Small intestine (tissue), 7 donors: ENCODE measurements at regions not wholly inside any gene's neighbourhood (a gene's known extent, or its start where the extent isn't known, plus 50 kb on each side); places are given as distances from the start of the nearest gene placed in this dataset.

Experiments
- DNase-seq, 2 donors: peaks; one replicate each; pipeline versions ENCODE4 v3.0.0 to v3.0.0-alpha.2; 2013
- FAIRE-seq: peaks from 2 replicates; lab custom pipeline; 2012; peaks lifted over from hg19 to GRCh38; lab: Jason Lieb, UNC
- H3K27ac ChIP-seq, 3 donors: one replicate each; pipeline ENCODE4 v1.5.1; 2013; ENCODE audit warnings: low read length in 2 of 3, mild to moderate bottlenecking in 2 of 3, control low read depth in 1 of 3, inconsistent platforms in 1 of 3, low read depth in 1 of 3, moderate library complexity in 1 of 3
- H3K27me3 ChIP-seq, 3 donors: one replicate each; pipeline ENCODE4 v1.6.1; 2013; ENCODE audit warnings: low read length in 3 of 3, inconsistent platforms in 1 of 3; ENCODE audit not compliant: control insufficient read depth in 3 of 3, insufficient read depth in 3 of 3
- H3K36me3 ChIP-seq, 3 donors: one replicate each; pipeline ENCODE4 v1.6.1; 2013; ENCODE audit warnings: low read length in 3 of 3, inconsistent platforms in 1 of 3, low read depth in 1 of 3, mild to moderate bottlenecking in 1 of 3, moderate library complexity in 1 of 3; ENCODE audit not compliant: control insufficient read depth in 3 of 3, insufficient read depth in 2 of 3
- H3K4me1 ChIP-seq, 3 donors: one replicate each; pipeline ENCODE4 v1.6.1; 2013; ENCODE audit warnings: low read length in 2 of 3, inconsistent platforms in 1 of 3, low read depth in 1 of 3, mild to moderate bottlenecking in 1 of 3, moderate library complexity in 1 of 3; ENCODE audit not compliant: control insufficient read depth in 3 of 3, insufficient read depth in 2 of 3
- H3K4me3 ChIP-seq, 3 donors: one replicate each; pipeline ENCODE4 v1.5.1; 2013; ENCODE audit warnings: low read length in 3 of 3, control low read depth in 1 of 3, inconsistent platforms in 1 of 3, low read depth in 1 of 3, mild to moderate bottlenecking in 1 of 3, moderate library complexity in 1 of 3
- H3K9me3 ChIP-seq, 2 donors: one replicate each; pipeline ENCODE4 v1.6.1; 2013; ENCODE audit warnings: low read depth in 1 of 2, low read length in 1 of 2; ENCODE audit not compliant: control insufficient read depth in 2 of 2, insufficient read depth in 1 of 2
- WGBS, 3 donors: extraction: QIAGEN DNeasy Blood & Tissue Kit; methylation state at CpG; one replicate each; pipeline ENCODE4 v1.1.7; 2013; 5-methylcytosine and 5-hydroxymethylcytosine counted together
- donor health status: healthy with polysubstance abuse.
- donor health status: control.
- donor health status: control.
- donor health status: Bipolar disorder and iron deficiency.
- donor health status: healthy.

DNA sequence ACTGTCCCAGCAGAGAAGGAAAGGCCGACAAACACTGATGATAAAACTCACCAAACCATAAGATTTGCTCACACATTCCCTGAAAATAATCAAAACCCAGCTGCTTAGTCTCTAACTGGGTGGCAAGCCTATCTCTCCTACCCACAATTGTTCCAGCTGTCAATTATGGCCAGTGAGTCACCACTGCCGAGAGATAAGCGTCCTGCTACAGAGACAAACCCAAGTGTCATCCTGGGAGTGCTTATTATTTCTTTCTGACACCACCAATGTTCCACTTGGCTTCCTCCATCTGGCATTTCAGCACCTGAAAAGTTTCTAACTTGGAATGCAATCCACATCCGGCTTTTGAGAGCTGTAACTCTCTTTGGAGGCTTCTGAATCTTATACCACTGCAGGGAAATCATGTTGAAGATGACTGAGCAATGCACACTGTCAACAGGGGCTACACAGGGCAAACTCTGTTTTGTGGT is 51.5 kb upstream of the VAV3 start:
- DNase-seq (peak; percentile 42 to 46), FAIRE-seq (no peak)
- no peaks in the 10 kb centered on the region for H3K36me3 ChIP-seq
- no peak overlapping the region for H3K4me3 ChIP-seq
- H3K4me1 ChIP-seq, result no peaks in the 10 kb centered on the region
- H3K27me3 ChIP-seq, result peaks cover 0 to 4% (median 0%) of the 10 kb centered on the region in 3 donors
- H3K27ac ChIP-seq, result no peak overlapping the region
- H3K9me3 ChIP-seq, result no peaks in the 10 kb centered on the region
- 12 to 25% (median 14%) methylated on average over 4 of the region's 4 CpGs for WGBS, 3 donors
